ENCODE measurements at regions not wholly inside any gene's neighbourhood (a gene's known extent, or its start where the extent isn't known, plus 50 kb on each side); places are given as distances from the start of the nearest gene placed in this dataset.

GRCh38 chr10:78876449-78876848 lies 192.3 kb upstream of the ZMIZ1 start:
- Histone ChIP-seq H3K4me3 (replicated peaks in 1 of 3) (no peak overlapping the region), H3K27ac (no peak overlapping the region), H3K9me3 (no peaks in the 10 kb centered on the region), H3K27me3 (no peaks in the 10 kb centered on the region), H3K4me1 (no peaks in the 10 kb centered on the region), H3K36me3 (no peaks in the 10 kb centered on the region)
- intact Hi-C loops (cut with DNase I), result no loop called here
- WGBS, 2 donors, result 67 to 78% methylated on average over 4 of the region's 4 CpGs
- no peak for DNase-seq
- TF ChIP-seq, protein P1, sequence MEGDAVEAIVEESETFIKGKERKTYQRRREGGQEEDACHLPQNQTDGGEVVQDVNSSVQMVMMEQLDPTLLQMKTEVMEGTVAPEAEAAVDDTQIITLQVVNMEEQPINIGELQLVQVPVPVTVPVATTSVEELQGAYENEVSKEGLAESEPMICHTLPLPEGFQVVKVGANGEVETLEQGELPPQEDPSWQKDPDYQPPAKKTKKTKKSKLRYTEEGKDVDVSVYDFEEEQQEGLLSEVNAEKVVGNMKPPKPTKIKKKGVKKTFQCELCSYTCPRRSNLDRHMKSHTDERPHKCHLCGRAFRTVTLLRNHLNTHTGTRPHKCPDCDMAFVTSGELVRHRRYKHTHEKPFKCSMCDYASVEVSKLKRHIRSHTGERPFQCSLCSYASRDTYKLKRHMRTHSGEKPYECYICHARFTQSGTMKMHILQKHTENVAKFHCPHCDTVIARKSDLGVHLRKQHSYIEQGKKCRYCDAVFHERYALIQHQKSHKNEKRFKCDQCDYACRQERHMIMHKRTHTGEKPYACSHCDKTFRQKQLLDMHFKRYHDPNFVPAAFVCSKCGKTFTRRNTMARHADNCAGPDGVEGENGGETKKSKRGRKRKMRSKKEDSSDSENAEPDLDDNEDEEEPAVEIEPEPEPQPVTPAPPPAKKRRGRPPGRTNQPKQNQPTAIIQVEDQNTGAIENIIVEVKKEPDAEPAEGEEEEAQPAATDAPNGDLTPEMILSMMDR (IDR thresholded peaks at IDR 0.05), result no peak
- TF ChIP-seq POLR2A (IDR thresholded peaks at IDR 0.05), result no peak

DNA sequence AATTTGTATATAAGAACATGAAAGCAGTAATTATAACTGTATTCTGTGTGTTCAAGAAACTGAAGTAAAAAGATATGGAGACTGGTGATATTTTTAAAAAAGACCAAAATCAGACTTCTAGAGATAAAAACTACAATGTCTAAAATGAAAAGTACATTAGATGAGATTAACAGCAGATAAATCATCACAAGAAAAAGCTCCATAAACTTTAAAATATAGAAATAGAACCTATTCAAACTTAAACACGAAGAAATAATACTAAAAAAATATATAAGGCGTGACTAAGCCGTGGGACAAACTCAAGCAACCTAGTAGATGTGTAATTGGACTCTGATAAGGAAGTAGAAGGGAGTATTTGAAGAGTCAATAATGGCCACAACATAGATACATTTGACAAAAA lies 189.1 kb upstream of the ZMIZ1 start:
- H3K9me3 ChIP-seq, result no peaks in the 10 kb centered on the region
- H3K27me3 ChIP-seq, result no peaks in the 10 kb centered on the region
- 91 to 96% methylated on average over 3 of the region's 3 CpGs for WGBS, 2 donors
- H3K4me3 ChIP-seq (replicated peaks in 1 of 3), result no peak overlapping the region
- H3K27ac ChIP-seq, result no peak overlapping the region
- no peaks in the 10 kb centered on the region for H3K36me3 ChIP-seq
- no peak for DNase-seq
- no peaks in the 10 kb centered on the region for H3K4me1 ChIP-seq
- TF ChIP-seq POLR2A (IDR thresholded peaks at IDR 0.05), result no peak
- TF ChIP-seq, protein P1 (IDR thresholded peaks at IDR 0.05), result no peak
- intact Hi-C loops (cut with DNase I), result no loop called here

DNA sequence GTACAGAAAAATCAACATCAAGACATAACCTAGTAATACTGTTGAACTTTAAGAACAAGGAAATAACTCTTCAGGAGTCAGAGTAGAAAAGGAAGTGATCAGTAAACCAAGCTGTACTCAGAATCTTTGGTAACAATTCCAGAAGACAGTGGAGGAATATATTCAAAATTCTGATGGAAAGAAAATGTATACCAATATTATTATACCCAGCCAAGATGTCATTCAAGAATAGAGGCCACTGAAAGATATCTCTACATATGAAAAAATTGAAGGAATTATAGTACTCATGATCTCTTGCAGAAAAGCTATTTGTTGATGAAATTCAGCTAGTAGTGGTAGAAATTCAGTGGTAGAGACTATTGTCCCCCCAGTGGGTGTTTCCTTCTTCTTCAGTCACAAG lies 182.6 kb upstream of the ZMIZ1 start:
- Histone ChIP-seq H3K27me3 (no peaks in the 10 kb centered on the region), H3K27ac (no peak overlapping the region), H3K4me3 (replicated peaks in 1 of 3) (no peak overlapping the region), H3K4me1 (peaks cover 21 to 26% of the 10 kb centered on the region in 2 donors), H3K36me3 (no peaks in the 10 kb centered on the region), H3K9me3 (no peaks in the 10 kb centered on the region)
- DNase-seq, result no peak
- TF ChIP-seq POLR2A (IDR thresholded peaks at IDR 0.05), result no peak
- TF ChIP-seq, protein P1 (IDR thresholded peaks at IDR 0.05), result no peak
- intact Hi-C loops (cut with DNase I), result no loop called here

GRCh38 chr10:78889536-78890063 lies 179.2 kb upstream of the ZMIZ1 start:
- H3K36me3 ChIP-seq, result no peaks in the 10 kb centered on the region
- H3K9me3 ChIP-seq, result no peaks in the 10 kb centered on the region
- TF ChIP-seq POLR2A (IDR thresholded peaks at IDR 0.05), result no peak
- TF ChIP-seq, protein P1 (IDR thresholded peaks at IDR 0.05), result no peak
- intact Hi-C loops (cut with DNase I), result no loop called here
- H3K4me3 ChIP-seq (replicated peaks in 1 of 3), result no peak overlapping the region
- peaks cover 21 to 31% of the 10 kb centered on the region in 2 donors for H3K4me1 ChIP-seq
- peak in 1 of 2 donors; percentile 22 for DNase-seq
- H3K27me3 ChIP-seq, result no peaks in the 10 kb centered on the region
- WGBS, 2 donors, result 38 to 50% methylated on average over 7 of the region's 7 CpGs
- H3K27ac ChIP-seq, result peak overlapping the region; percentile 72 to 94 (median 86)

- H3K36me3 ChIP-seq, result no peaks in the 10 kb centered on the region
- 61 to 72% methylated on average over 3 of the region's 3 CpGs for WGBS, 2 donors
- H3K4me1 ChIP-seq, result peaks cover 21 to 31% of the 10 kb centered on the region in 2 donors
- no peak overlapping the region for H3K4me3 ChIP-seq (replicated peaks in 1 of 3)
- peak; percentile 65 to 78 for DNase-seq
- no peak for TF ChIP-seq POLR2A (IDR thresholded peaks at IDR 0.05)
- TF ChIP-seq, protein P1 (IDR thresholded peaks at IDR 0.05), result no peak
- H3K9me3 ChIP-seq, result no peaks in the 10 kb centered on the region
- no peaks in the 10 kb centered on the region for H3K27me3 ChIP-seq
- intact Hi-C loops (cut with DNase I), result no loop called here
- H3K27ac ChIP-seq, result peak overlapping the region; percentile 72 to 94 (median 86)
Observed at GRCh38 chr10:78890506-78890905, 178.3 kb upstream of the ZMIZ1 start.

Measured in thyroid gland (tissue), 4 donors.